Right lobe of liver (tissue), 6 donors: ENCODE measurements at regions not wholly inside any gene's neighbourhood (a gene's known extent, or its start where the extent isn't known, plus 50 kb on each side); places are given as distances from the start of the nearest gene placed in this dataset.

ENCODE experiments used
- ATAC-seq, 4 donors: fragments of 200-7000 bp; cut with Tn5 transposase; one replicate each; pipeline ENCODE4 v1.9.1; 2020; ENCODE audit warnings: mild to moderate bottlenecking in 4 of 4, moderate library complexity in 4 of 4
- DNase-seq, 3 donors: peaks; one replicate each; pipeline ENCODE4 v3.0.0-alpha.2; 2020
- H3K27ac ChIP-seq, 3 donors: fragments of 200-600 bp; one replicate each; pipeline ENCODE4 v1.8.0; 2022
- H3K27me3 ChIP-seq, 2 donors: fragments of 200-600 bp; one replicate each; pipeline ENCODE4 v1.8.0; 2022
- H3K36me3 ChIP-seq, 4 donors: fragments of 200-600 bp; sonication (generic) in 1 of 4; one replicate each; pipeline versions ENCODE4 v1.5.1 to v1.8.0; 2017 to 2022; ENCODE audit warnings: control low read depth in 1 of 4
- H3K4me1 ChIP-seq, 4 donors: fragments of 200-600 bp; sonication (generic) in 1 of 4; one replicate each; pipeline versions ENCODE4 v1.5.1 to v1.8.0; 2017 to 2022; ENCODE audit warnings: control low read depth in 1 of 4
- H3K4me3 ChIP-seq, 3 donors: fragments of 200-600 bp; one replicate each; pipeline ENCODE4 v1.8.0; 2022
- H3K9me3 ChIP-seq, 4 donors: fragments of 200-600 bp; sonication (generic) in 1 of 4; one replicate each; pipeline versions ENCODE4 v1.5.1 to v1.8.0; 2017 to 2022; ENCODE audit warnings: control low read depth in 1 of 4
- POLR2A ChIP-seq: fragments of 450-650 bp; IDR thresholded peaks from one replicate; pipeline ENCODE4 v1.6.1; 2017; ENCODE audit warnings: antibody characterized with exemption, mild to moderate bottlenecking
- WGBS: methylation state at CpG from one replicate; pipeline ENCODE4 v1.1.6; 2018; ENCODE audit warnings: low coverage, low lambda C conversion rate; ENCODE audit not compliant: insufficient coverage; ENCODE audit errors: missing lambda C conversion rate; 5-methylcytosine and 5-hydroxymethylcytosine counted together
- intact Hi-C, 2 donors: fragments of 100-400 bp; cut with DNase I; formaldehyde crosslinking; loops; one replicate each; pipeline versions ENCODE4 v1.11.2 to v1.14.1; 2022
- TF ChIP-seq, protein P1 (sequence below), 4 donors: fragments of 200-600 bp in 3 of 4; fragments of 450-650 bp in 1 of 4; IDR thresholded peaks; one replicate each; pipeline versions ENCODE4 v1.5.1 to v1.8.0; 2016 to 2022; ENCODE audit warnings: antibody characterized with exemption in 4 of 4, mild to moderate bottlenecking in 2 of 4
- donor health status: DM: no; HTN: yes; CAD: no.
- donor health status: DM: no; HTN: no; CAD: no.
- donor health status: DM: no; HTN: no; CAD: no.
- donor health status: DM: no; HTN: yes; CAD: no.
- donor health status: DM: no; HTN: yes; CAD: no.

GRCh38 chr14:51307551-51307950, 67.5 kb downstream of the TMX1 start:
- TF ChIP-seq, protein P1, sequence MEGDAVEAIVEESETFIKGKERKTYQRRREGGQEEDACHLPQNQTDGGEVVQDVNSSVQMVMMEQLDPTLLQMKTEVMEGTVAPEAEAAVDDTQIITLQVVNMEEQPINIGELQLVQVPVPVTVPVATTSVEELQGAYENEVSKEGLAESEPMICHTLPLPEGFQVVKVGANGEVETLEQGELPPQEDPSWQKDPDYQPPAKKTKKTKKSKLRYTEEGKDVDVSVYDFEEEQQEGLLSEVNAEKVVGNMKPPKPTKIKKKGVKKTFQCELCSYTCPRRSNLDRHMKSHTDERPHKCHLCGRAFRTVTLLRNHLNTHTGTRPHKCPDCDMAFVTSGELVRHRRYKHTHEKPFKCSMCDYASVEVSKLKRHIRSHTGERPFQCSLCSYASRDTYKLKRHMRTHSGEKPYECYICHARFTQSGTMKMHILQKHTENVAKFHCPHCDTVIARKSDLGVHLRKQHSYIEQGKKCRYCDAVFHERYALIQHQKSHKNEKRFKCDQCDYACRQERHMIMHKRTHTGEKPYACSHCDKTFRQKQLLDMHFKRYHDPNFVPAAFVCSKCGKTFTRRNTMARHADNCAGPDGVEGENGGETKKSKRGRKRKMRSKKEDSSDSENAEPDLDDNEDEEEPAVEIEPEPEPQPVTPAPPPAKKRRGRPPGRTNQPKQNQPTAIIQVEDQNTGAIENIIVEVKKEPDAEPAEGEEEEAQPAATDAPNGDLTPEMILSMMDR (IDR thresholded peaks at IDR 0.05) = no peak
- TF ChIP-seq POLR2A = no peak
- Histone ChIP-seq H3K36me3 (no peaks in the 10 kb centered on the region), H3K4me3 (no peak overlapping the region), H3K27ac (no peak overlapping the region), H3K9me3 (no peaks in the 10 kb centered on the region), H3K27me3 (no peaks in the 10 kb centered on the region), H3K4me1 (no peaks in the 10 kb centered on the region)
- WGBS = 92% methylated on average over 1 of the region's 1 CpG
- intact Hi-C loops = no loop called here
- no peak for ATAC-seq
- no peak for DNase-seq

GRCh38 chr14:51308866-51309265, 68.8 kb downstream of the TMX1 start:
- no peak for TF ChIP-seq POLR2A
- H3K9me3 ChIP-seq = no peaks in the 10 kb centered on the region
- H3K4me1 ChIP-seq = no peaks in the 10 kb centered on the region
- intact Hi-C loops = no loop called here
- H3K36me3 ChIP-seq = no peaks in the 10 kb centered on the region
- no peak overlapping the region for H3K27ac ChIP-seq
- no peak for ATAC-seq
- no peak for DNase-seq
- H3K27me3 ChIP-seq = no peaks in the 10 kb centered on the region
- H3K4me3 ChIP-seq = no peak overlapping the region

DNA sequence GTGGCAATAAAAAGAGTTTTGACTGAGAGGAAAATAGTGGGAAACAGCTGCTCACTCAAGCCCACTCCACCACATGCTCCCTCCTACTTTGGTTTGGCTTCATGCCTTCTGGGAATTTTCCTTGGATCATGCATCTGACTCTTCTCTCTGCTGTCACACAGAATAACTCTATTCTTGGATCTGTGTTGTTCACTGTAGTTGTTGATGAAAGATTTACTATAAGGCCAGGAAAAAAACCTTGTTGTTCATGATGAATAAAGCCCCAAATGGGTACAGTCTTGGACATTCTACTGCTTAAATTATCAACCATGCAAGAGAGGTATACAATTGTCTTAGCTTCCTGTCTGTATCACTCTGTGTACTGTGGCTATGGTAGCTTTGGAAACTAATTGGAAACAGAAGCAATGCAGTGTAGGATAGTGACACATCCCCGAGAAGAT, 70.5 kb downstream of the TMX1 start:
- H3K36me3 ChIP-seq = no peaks in the 10 kb centered on the region
- 80% methylated on average over 1 of the region's 1 CpG for WGBS
- H3K9me3 ChIP-seq = no peaks in the 10 kb centered on the region
- no peak overlapping the region for H3K27ac ChIP-seq
- ATAC-seq (no peak), DNase-seq (no peak)
- no peaks in the 10 kb centered on the region for H3K27me3 ChIP-seq
- intact Hi-C loops = no loop called here
- H3K4me3 ChIP-seq = no peak overlapping the region
- no peak for TF ChIP-seq POLR2A
- TF ChIP-seq, protein P1 (IDR thresholded peaks at IDR 0.05) = no peak
- H3K4me1 ChIP-seq = no peaks in the 10 kb centered on the region

- Histone ChIP-seq H3K4me1 (no peaks in the 10 kb centered on the region), H3K27me3 (no peaks in the 10 kb centered on the region), H3K36me3 (no peaks in the 10 kb centered on the region), H3K4me3 (no peak overlapping the region), H3K27ac (no peak overlapping the region), H3K9me3 (no peaks in the 10 kb centered on the region)
- 70% methylated on average over 4 of the region's 4 CpGs for WGBS
- no peak for TF ChIP-seq POLR2A
- TF ChIP-seq, protein P1 (IDR thresholded peaks at IDR 0.05) = no peak
- no peak for ATAC-seq
- intact Hi-C loops = no loop called here
- no peak for DNase-seq
Observed at GRCh38 chr14:51314321-51315015, 74.4 kb downstream of the TMX1 start.

- no peak overlapping the region for H3K4me3 ChIP-seq
- H3K36me3 ChIP-seq = no peaks in the 10 kb centered on the region
- no peaks in the 10 kb centered on the region for H3K27me3 ChIP-seq
- TF ChIP-seq, protein P1 (IDR thresholded peaks at IDR 0.05) = no peak
- TF ChIP-seq POLR2A = no peak
- DNase-seq (no peak), ATAC-seq (no peak)
- 60% methylated on average over 2 of the region's 2 CpGs for WGBS
- H3K4me1 ChIP-seq = peaks cover 0 to 10% (median 0%) of the 10 kb centered on the region in 4 donors
- intact Hi-C loops = no loop called here
- no peaks in the 10 kb centered on the region for H3K9me3 ChIP-seq
- no peak overlapping the region for H3K27ac ChIP-seq
Observed at GRCh38 chr14:51317373-51317772, 77.3 kb downstream of the TMX1 start.
